ENCODE measurements at regions not wholly inside any gene's neighbourhood (a gene's known extent, or its start where the extent isn't known, plus 50 kb on each side); places are given as distances from the start of the nearest gene placed in this dataset.

DNA sequence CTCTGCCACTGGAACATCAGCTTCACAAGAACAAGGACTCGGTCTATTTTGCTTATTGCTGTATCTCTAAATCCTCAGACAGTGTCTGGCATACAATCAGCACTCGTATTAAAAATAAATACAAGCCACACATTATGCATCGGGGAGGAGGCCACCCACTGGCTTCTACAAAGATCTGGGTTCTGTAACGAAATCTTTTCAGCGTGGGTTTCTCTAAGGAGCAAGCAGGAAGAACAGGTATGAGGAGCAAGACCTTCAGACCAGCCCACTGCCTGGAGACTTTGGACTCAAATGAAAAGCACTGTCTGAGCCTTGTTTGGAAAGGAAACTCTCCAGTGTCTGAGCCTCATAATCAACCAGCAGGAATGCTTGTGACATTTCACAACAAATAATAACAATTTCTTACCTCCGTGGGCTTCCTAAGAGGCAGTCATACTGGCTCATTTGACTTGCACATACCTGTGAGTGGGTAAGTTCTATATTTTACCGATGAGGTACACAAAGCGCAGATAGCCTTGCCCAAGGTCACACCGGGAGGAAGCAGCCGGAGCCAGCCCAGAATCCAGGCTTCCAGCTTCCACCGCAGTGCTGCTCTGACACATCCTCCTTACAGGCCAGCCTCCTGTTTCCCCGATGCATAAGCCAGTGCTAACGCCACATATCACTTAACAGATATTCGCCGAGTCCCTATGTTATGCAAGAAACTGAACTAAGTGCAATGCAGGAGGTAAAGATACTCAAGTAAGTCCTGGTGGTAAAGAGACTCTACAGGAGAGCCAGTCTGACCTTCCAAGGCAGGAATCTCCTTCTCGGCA lies 118.6 kb upstream of the TNRC6C start:
- ChIA-PET POLR2A (ENCODE audit: partially characterized antibody) (interaction anchor here (0.8 to 1.2 kb wide), 3 partner anchors 10 to 118 kb away, joined by 3 read pairs; partner anchors contain the start of gene TNRC6C), CTCF (ENCODE audit: partially characterized antibody) (interaction anchor here (0.6 kb wide), 1 partner anchor 8 kb away, joined by 3 read pairs; no protein-coding TSS in a partner anchor)
- H2BK5ac ChIP-seq (ENCODE audit: low read depth, low read length): no peak overlapping the region
- H3K56ac ChIP-seq (replicated peaks; ENCODE audit: insufficient read length, low read depth, low read length): no peak overlapping the region
- no peaks in the 10 kb centered on the region for H4K20me1 ChIP-seq (replicated peaks in 1 of 2; ENCODE audit: control insufficient read depth in 1 of 2, insufficient read depth in 2 of 2, low read length in 2 of 2)
- H3K18ac ChIP-seq (ENCODE audit: extremely low read depth, low read length): no peak overlapping the region
- H3K4ac ChIP-seq (replicated peaks; ENCODE audit: insufficient read length, low read depth, low read length): no peak overlapping the region
- no peaks in the 10 kb centered on the region for H3K36me3 ChIP-seq (ENCODE audit: control insufficient read depth in 2 of 4, insufficient read depth in 4 of 4, low read length in 3 of 4)
- no peak overlapping the region for H3K4me2 ChIP-seq (ENCODE audit: insufficient read depth in 1 of 2, low read depth in 2 of 2, low read length in 2 of 2)
- no peaks in the 10 kb centered on the region for H3K9me3 ChIP-seq (ENCODE audit: insufficient read depth in 2 of 2, low read depth in 1 of 2, low read length in 1 of 2)
- no peak overlapping the region for H2AK5ac ChIP-seq (ENCODE audit: low read depth, low read length)
- no peak overlapping the region for H4K8ac ChIP-seq (ENCODE audit: extremely low read depth, insufficient read depth, low read length)
- no peak overlapping the region for H3K4me3 ChIP-seq (ENCODE audit: extremely low read depth in 1 of 4, insufficient read depth in 2 of 4, low read depth in 3 of 4, low read length in 4 of 4)
- H2BK20ac ChIP-seq (ENCODE audit: low read length): no peak overlapping the region
- no peak overlapping the region for H4K91ac ChIP-seq (replicated peaks; ENCODE audit: insufficient read length, low read length)
- no peak overlapping the region for H3K23ac ChIP-seq (ENCODE audit: insufficient read length)
- 0 out of 2 replicates have a peak overlapping the region, but pooled peaks have one; percentile 23 for H2BK15ac ChIP-seq (ENCODE audit: low read length)
- H3K9ac ChIP-seq (replicated peaks in 1 of 4; ENCODE audit: extremely low read depth in 1 of 4, low read depth in 3 of 4, low read length in 3 of 4): no peak overlapping the region; a peak in 1 of 7 replicates
- H2AFZ ChIP-seq (ENCODE audit: low read length): no peak overlapping the region
- WGBS, 2 experiments (ENCODE audit: extremely low coverage in 1 of 2, insufficient coverage in 1 of 2, insufficient read length in 1 of 2, insufficient replicate concordance in 2 of 2, low coverage in 1 of 2, low lambda C conversion rate in 2 of 2, missing lambda C conversion rate in 1 of 2): 93% methylated on average over 16 of the region's 16 CpGs; no CpG with 5 or more reads in 1 of the 2 experiments
- peaks cover 0 to 10% (median 2%) of the 10 kb centered on the region in 4 experiments; a peak in 3 of 7 replicates for H3K4me1 ChIP-seq (replicated peaks in 1 of 4; ENCODE audit: control insufficient read depth in 3 of 4, insufficient read depth in 4 of 4, low read length in 3 of 4)
- no peak overlapping the region for H3K14ac ChIP-seq (ENCODE audit: insufficient read length)
- no peaks in the 10 kb centered on the region for H3K27me3 ChIP-seq (replicated peaks in 1 of 4; ENCODE audit: control insufficient read depth in 3 of 4, extremely low read depth in 1 of 4, insufficient read depth in 3 of 4, low read length in 3 of 4)
- H3K23me2 ChIP-seq (ENCODE audit: low read depth, low read length): no peaks in the 10 kb centered on the region
- H3K79me2 ChIP-seq (ENCODE audit: control insufficient read depth in 1 of 2, insufficient read depth in 2 of 2, low read length in 2 of 2): no peaks in the 10 kb centered on the region
- no peak overlapping the region for H3K27ac ChIP-seq (ENCODE audit: low read depth, low read length)
- no peak overlapping the region for H2BK12ac ChIP-seq (ENCODE audit: low read depth, low read length)
- H4K5ac ChIP-seq (ENCODE audit: insufficient read length, low read depth, low read length): no peak overlapping the region
- no peaks in the 10 kb centered on the region for H3K79me1 ChIP-seq (ENCODE audit: low read depth, low read length)
- DNase-seq (ENCODE audit: low read depth in 1 of 2, low spot score in 2 of 2) (no peak), FAIRE-seq (no peak)
- no peak overlapping the region for H2BK120ac ChIP-seq (replicated peaks; ENCODE audit: low read depth, low read length)
- TF ChIP-seq ASH2L (IDR thresholded peaks at IDR 0.05; ENCODE audit: low read length) (no peak), RNF2 (IDR thresholded peaks at IDR 0.05; ENCODE audit: borderline replicate concordance, low read depth, low read length, missing control alignments, poor library complexity, severe bottlenecking) (no peak), KDM1A (IDR thresholded peaks at IDR 0.05; ENCODE audit: borderline replicate concordance, low read length) (no peak), ZNF274 (IDR thresholded peaks at IDR 0.05; ENCODE audit: borderline replicate concordance, extremely low read depth, low read length) (no peak), BRCA1 (IDR thresholded peaks at IDR 0.05; ENCODE audit: low read depth, low read length) (no peak), CTBP2 (IDR thresholded peaks at IDR 0.05; ENCODE audit: borderline replicate concordance, insufficient read depth, insufficient read length, low read length) (no peak), JUND (IDR thresholded peaks at IDR 0.05; ENCODE audit: low read length) (no peak), BCL11A (IDR thresholded peaks at IDR 0.05; ENCODE audit: low read depth in 2 of 2, low read length in 2 of 2) (no peak), RBBP5 (IDR thresholded peaks at IDR 0.05; ENCODE audit: borderline replicate concordance, low read depth, low read length) (no peak), TEAD4 (IDR thresholded peaks at IDR 0.05; ENCODE audit: low read depth, low read length) (no peak), CBX8 (IDR thresholded peaks at IDR 0.05; ENCODE audit: borderline replicate concordance, low read depth, low read length) (no peak), KDM4A (IDR thresholded peaks at IDR 0.05; ENCODE audit: low read depth, low read length, severe bottlenecking) (no peak)
